ENCODE measurements at regions not wholly inside any gene's neighbourhood (a gene's known extent, or its start where the extent isn't known, plus 50 kb on each side); places are given as distances from the start of the nearest gene placed in this dataset.

GRCh38 chr3:21140785-21141184 is 610.2 kb downstream of the ZNF385D start:
- CTCF ChIA-PET: no interaction called here
- no peak overlapping the region for H3K4me3 Mint-ChIP-seq
- no peaks in the 10 kb centered on the region for H3K27me3 Mint-ChIP-seq
- no peak for DNase-seq
- H3K36me3 Mint-ChIP-seq: no peaks in the 10 kb centered on the region
- H3K27ac Mint-ChIP-seq: no peak overlapping the region
- H3K9me3 Mint-ChIP-seq: peaks cover 2% of the 10 kb centered on the region
- H3K4me1 Mint-ChIP-seq: no peaks in the 10 kb centered on the region

DNA sequence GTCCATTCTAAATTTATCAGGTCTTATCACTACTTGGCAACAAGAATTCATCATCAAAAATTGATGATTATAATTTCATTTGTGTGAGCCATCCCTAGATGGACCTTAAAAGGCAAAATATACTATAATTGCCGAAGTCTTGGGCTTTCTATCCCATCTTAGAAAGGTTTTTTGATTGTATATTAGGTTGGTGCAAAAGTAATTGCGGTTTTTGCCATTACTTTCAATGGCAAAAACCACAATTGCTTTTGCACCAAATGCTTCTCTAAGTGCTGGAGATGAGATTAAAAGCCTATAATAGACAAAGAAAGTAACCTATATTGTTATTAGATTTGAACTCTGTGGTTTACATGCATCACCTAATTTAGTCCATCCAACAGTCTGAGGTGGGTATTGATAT is 612.9 kb downstream of the ZNF385D start:
- H3K4me1 Mint-ChIP-seq: no peaks in the 10 kb centered on the region

DNA sequence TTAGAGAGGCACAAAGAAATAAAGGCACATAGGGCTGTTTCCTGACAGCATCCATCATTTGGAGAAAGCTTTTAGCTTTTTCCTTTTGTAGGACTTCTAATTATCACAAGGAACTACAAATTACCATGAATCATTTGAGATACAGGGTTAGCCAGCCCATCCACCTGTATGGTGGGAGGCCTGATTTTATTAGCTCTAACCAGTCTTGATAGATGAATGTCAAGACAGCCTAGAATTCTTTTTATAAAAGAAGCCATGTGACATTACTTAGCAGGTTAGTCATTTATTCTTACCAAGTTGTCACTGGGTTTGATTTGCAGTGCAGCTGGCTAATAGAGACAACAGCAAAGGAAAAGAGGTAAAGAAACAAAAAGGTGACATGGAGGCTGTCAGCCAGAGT is 618.1 kb downstream of the ZNF385D start:
- H3K36me3 Mint-ChIP-seq: no peaks in the 10 kb centered on the region
- H3K4me1 Mint-ChIP-seq: no peaks in the 10 kb centered on the region
- no peaks in the 10 kb centered on the region for H3K27me3 Mint-ChIP-seq
- no peak for DNase-seq
- CTCF ChIA-PET: no interaction called here
- peaks cover 12% of the 10 kb centered on the region for H3K9me3 Mint-ChIP-seq
- no peak overlapping the region for H3K27ac Mint-ChIP-seq
- H3K4me3 Mint-ChIP-seq: no peak overlapping the region

More for the DNA sequence above, 612.9 kb downstream of the ZNF385D start:
- Mint-ChIP-seq H3K27me3 (no peaks in the 10 kb centered on the region), H3K27ac (no peak overlapping the region), H3K36me3 (no peaks in the 10 kb centered on the region), H3K9me3 (peaks cover 4% of the 10 kb centered on the region), H3K4me3 (no peak overlapping the region)
- no peak for DNase-seq
- CTCF ChIA-PET: no interaction called here

DNA sequence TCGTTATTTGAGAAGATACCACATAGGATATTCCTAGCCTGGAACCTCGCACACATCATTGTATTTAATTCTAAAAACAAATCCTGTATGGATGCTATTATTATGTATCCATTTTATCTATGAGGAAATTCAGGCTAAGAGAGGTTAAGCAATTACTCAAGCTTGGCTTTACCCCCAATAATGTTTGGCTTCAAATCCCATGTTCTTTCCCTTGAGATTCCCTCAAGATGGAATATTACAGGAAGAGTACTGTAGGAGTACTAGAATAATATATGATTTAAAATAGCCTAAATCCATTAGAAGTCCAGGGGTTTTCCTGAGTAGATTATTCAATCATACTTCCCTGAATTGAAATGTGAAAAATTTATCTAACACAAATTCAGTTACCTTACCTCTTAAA is 630.2 kb downstream of the ZNF385D start:
- Mint-ChIP-seq H3K27me3 (no peaks in the 10 kb centered on the region), H3K9me3 (peaks cover 26% of the 10 kb centered on the region), H3K27ac (no peak overlapping the region), H3K4me1 (no peaks in the 10 kb centered on the region), H3K36me3 (no peaks in the 10 kb centered on the region), H3K4me3 (no peak overlapping the region)
- CTCF ChIA-PET: no interaction called here
- no peak for DNase-seq

GRCh38 chr3:21117370-21117769 is 633.6 kb downstream of the ZNF385D start:
- Mint-ChIP-seq H3K27me3 (no peaks in the 10 kb centered on the region), H3K9me3 (peaks cover 11% of the 10 kb centered on the region), H3K36me3 (no peaks in the 10 kb centered on the region), H3K4me1 (no peaks in the 10 kb centered on the region), H3K27ac (no peak overlapping the region), H3K4me3 (no peak overlapping the region)
- no peak for DNase-seq
- CTCF ChIA-PET: no interaction called here

GRCh38 chr3:21109056-21109455 is 642.0 kb downstream of the ZNF385D start:
- H3K36me3 Mint-ChIP-seq: no peaks in the 10 kb centered on the region
- H3K27ac Mint-ChIP-seq: no peak overlapping the region
- no peaks in the 10 kb centered on the region for H3K4me1 Mint-ChIP-seq
- no peaks in the 10 kb centered on the region for H3K27me3 Mint-ChIP-seq
- no peak overlapping the region for H3K4me3 Mint-ChIP-seq
- H3K9me3 Mint-ChIP-seq: peaks cover 27% of the 10 kb centered on the region
- CTCF ChIA-PET: no interaction called here
- no peak for DNase-seq

- CTCF ChIA-PET: no interaction called here
- Mint-ChIP-seq H3K4me1 (no peaks in the 10 kb centered on the region), H3K36me3 (no peaks in the 10 kb centered on the region)
Observed at GRCh38 chr3:21105784-21106183, 645.2 kb downstream of the ZNF385D start.

GRCh38 chr3:21100656-21101359 is 650.2 kb downstream of the ZNF385D start:
- no peaks in the 10 kb centered on the region for H3K36me3 Mint-ChIP-seq
- CTCF ChIA-PET: no interaction called here
- DNase-seq: no peak
- peaks cover 26% of the 10 kb centered on the region for H3K9me3 Mint-ChIP-seq
- H3K27me3 Mint-ChIP-seq: no peaks in the 10 kb centered on the region
- H3K27ac Mint-ChIP-seq: no peak overlapping the region
- H3K4me3 Mint-ChIP-seq: no peak overlapping the region
- no peaks in the 10 kb centered on the region for H3K4me1 Mint-ChIP-seq

More at GRCh38 chr3:21105784-21106183, 645.2 kb downstream of the ZNF385D start:
- Mint-ChIP-seq H3K9me3 (peaks cover 22% of the 10 kb centered on the region), H3K27me3 (no peaks in the 10 kb centered on the region), H3K27ac (no peak overlapping the region), H3K4me3 (no peak overlapping the region)
- DNase-seq: no peak

DNA sequence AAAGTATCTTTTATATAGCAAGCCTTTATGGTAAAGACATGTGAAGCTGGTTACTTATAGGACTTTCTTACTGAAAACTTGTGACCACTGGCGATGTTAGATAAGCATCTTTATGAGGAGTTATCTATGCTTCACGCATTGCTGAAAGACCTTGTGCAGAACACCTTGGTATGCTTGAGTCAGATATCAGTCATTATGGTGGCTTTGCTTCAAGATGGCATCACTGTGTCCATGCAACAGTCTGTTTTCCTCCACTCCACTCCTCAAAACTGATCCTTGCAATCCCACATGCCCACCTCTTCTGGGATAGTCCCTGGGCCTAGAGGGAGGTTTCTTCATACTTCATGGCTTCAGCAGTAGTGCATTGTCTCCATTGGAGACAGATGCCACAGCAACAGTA is 656.3 kb downstream of the ZNF385D start:
- no peaks in the 10 kb centered on the region for H3K36me3 Mint-ChIP-seq
- no peak overlapping the region for H3K4me3 Mint-ChIP-seq
- CTCF ChIA-PET: no interaction called here
- no peak for DNase-seq
- peaks cover 13% of the 10 kb centered on the region for H3K9me3 Mint-ChIP-seq
- H3K4me1 Mint-ChIP-seq: no peaks in the 10 kb centered on the region
- H3K27ac Mint-ChIP-seq: no peak overlapping the region
- no peaks in the 10 kb centered on the region for H3K27me3 Mint-ChIP-seq

- Mint-ChIP-seq H3K36me3 (no peaks in the 10 kb centered on the region), H3K27me3 (no peaks in the 10 kb centered on the region), H3K4me3 (no peak overlapping the region), H3K9me3 (peaks cover 14% of the 10 kb centered on the region), H3K4me1 (no peaks in the 10 kb centered on the region), H3K27ac (no peak overlapping the region)
- no peak for DNase-seq
- CTCF ChIA-PET: no interaction called here
Observed at GRCh38 chr3:21073561-21073960, 677.4 kb downstream of the ZNF385D start.

DNA sequence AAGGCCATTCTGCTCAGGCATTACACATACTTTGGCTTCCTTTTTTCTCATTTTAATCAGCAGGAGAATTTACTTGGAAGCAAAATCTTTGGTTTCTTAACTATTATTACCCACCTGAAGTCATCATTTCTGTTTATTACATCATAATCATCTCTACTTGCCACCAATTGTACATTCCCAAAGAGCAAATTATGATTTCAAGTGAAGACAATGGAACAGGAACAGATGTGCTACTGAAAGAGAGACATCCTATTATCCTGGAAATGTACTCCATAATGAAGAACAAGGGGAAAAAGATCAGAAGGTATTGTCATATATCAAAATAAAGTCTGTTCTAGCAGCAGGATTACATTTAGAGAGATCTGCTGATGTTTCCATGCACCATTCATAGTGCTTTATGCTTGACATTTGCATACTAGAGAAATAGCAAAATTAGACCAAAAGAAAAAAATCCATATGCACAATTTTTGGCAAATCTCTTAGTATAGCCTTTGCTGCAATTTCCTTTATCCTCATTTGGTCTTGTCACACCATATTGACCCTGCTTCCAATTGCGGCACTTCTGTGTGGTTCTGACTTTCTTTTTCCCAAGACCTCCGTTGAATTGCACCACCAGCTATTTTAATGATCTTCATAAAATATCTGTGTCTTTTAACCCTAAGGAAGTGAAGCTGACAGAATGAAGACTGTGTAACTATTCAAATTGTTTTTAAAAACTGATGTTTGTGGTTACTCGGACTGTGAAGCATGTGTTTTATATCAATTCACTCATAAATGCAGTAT is 683.8 kb downstream of the ZNF385D start:
- H3K9me3 Mint-ChIP-seq: peaks cover 21% of the 10 kb centered on the region
- H3K4me3 Mint-ChIP-seq: no peak overlapping the region
- no peak for DNase-seq
- CTCF ChIA-PET: no interaction called here
- no peaks in the 10 kb centered on the region for H3K36me3 Mint-ChIP-seq
- no peaks in the 10 kb centered on the region for H3K27me3 Mint-ChIP-seq
- H3K27ac Mint-ChIP-seq: no peak overlapping the region
- H3K4me1 Mint-ChIP-seq: no peaks in the 10 kb centered on the region

DNA sequence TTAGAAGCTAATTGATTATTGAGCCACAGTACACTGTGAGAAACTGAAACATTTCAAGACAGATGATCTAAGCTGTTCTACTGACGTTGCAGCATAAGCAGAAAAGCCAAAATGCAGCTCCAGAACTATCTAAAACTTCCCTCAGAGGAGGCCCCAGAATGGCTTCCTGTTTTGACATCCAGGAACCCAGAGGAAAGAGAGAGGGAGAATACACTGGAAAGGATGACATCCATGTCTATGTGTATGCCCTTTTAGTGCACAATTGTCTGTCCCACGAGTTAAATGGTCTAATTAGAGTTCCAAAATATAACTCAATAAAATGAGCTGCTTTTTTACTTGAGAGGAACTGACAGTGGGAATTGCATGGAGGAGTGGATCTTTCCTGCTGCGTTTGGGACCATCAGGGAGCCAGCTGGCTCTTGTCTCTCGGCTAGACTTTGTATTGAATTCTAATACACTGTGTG is 688.1 kb downstream of the ZNF385D start:
- CTCF ChIA-PET: no interaction called here
- H3K36me3 Mint-ChIP-seq: no peaks in the 10 kb centered on the region

DNA sequence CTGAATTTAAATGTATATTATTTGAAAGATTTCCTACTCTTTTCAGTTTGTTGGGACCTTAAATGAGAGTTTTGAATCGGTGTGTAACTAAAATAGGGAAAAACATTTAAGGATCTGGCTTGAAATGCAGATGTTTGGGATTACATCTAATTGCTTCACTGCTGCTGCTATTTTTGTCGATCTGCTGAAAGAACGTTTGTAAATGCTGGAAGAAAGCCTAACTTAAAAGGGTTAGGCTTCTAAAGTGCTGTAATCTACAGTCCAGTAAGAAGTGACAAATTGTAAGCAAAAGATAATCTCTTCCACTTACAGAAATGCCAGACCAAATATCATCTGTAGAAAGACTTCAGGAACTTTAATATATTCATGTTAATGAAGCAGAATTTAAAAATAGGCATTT is 691.6 kb downstream of the ZNF385D start:
- CTCF ChIA-PET: no interaction called here
- no peak for DNase-seq
- Mint-ChIP-seq H3K27ac (no peak overlapping the region), H3K27me3 (no peaks in the 10 kb centered on the region), H3K4me1 (no peaks in the 10 kb centered on the region), H3K4me3 (no peak overlapping the region), H3K36me3 (no peaks in the 10 kb centered on the region), H3K9me3 (peaks cover 10% of the 10 kb centered on the region)

More for the DNA sequence above, 688.1 kb downstream of the ZNF385D start:
- H3K4me3 Mint-ChIP-seq: no peak overlapping the region
- no peaks in the 10 kb centered on the region for H3K27me3 Mint-ChIP-seq
- DNase-seq: no peak
- H3K27ac Mint-ChIP-seq: no peak overlapping the region
- H3K9me3 Mint-ChIP-seq: peaks cover 14% of the 10 kb centered on the region
- no peaks in the 10 kb centered on the region for H3K4me1 Mint-ChIP-seq

DNA sequence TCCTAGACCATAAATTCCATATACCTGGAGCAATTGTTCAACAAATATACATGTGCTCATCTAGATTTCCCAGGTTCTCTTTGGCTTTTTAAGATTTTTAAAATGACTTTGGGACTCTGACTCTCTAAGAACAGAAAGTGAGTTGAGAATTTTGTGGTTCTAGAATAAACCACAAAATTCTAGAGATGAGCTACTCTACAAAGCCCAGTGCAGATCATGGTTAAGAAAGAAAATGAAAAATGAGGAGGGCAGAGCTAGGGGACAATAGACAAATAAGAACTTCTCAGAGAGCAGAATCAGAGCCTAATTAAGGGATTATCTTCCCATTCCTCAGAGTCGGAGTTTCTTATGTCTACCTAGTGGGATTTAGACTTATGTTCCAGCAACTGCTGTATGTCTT is 694.7 kb downstream of the ZNF385D start:
- no peaks in the 10 kb centered on the region for H3K27me3 Mint-ChIP-seq
- CTCF ChIA-PET: no interaction called here
- no peaks in the 10 kb centered on the region for H3K36me3 Mint-ChIP-seq

DNA sequence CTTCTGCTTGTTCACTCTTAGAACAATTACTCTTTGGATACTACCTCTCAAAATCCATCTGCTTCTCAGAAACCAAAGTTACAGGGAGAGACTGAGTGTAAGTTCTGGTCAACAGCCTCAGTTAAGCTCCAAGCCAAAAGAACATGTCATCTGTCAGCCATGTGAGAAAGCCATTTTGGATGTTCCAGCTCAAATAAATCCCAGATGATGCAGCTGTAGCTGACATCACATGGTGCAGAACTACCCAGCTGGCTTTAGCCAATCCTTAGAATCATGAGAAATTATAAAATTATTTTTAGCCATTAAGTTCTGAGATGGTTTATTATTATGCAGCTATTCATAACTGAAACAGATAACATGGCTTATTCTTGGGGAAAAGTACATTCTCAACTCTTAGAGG is 696.0 kb downstream of the ZNF385D start:
- CTCF ChIA-PET: no interaction called here
- H3K4me3 Mint-ChIP-seq: no peak overlapping the region
- no peak for DNase-seq
- H3K9me3 Mint-ChIP-seq: peaks cover 18% of the 10 kb centered on the region
- H3K4me1 Mint-ChIP-seq: no peaks in the 10 kb centered on the region
- H3K27me3 Mint-ChIP-seq: no peaks in the 10 kb centered on the region
- no peak overlapping the region for H3K27ac Mint-ChIP-seq
- no peaks in the 10 kb centered on the region for H3K36me3 Mint-ChIP-seq

More for the DNA sequence above, 694.7 kb downstream of the ZNF385D start:
- no peak for DNase-seq
- peaks cover 16% of the 10 kb centered on the region for H3K9me3 Mint-ChIP-seq
- no peak overlapping the region for H3K27ac Mint-ChIP-seq
- H3K4me3 Mint-ChIP-seq: no peak overlapping the region
- no peaks in the 10 kb centered on the region for H3K4me1 Mint-ChIP-seq

All from activated naive CD4-positive, alpha-beta T cell treated with anti-CD3 and anti-CD28 coated beads, Interleukin-2, amount 10 ng/mL, durations not matched to agents 7 days and 5 days (primary cell).